ENCODE measurements at regions not wholly inside any gene's neighbourhood (a gene's known extent, or its start where the extent isn't known, plus 50 kb on each side); places are given as distances from the start of the nearest gene placed in this dataset.
"Not testable (repeated sequence)": the region's sequence is repeated elsewhere in the genome, so short reads cannot be mapped to it uniquely, and the experiment has no call there.

DNA sequence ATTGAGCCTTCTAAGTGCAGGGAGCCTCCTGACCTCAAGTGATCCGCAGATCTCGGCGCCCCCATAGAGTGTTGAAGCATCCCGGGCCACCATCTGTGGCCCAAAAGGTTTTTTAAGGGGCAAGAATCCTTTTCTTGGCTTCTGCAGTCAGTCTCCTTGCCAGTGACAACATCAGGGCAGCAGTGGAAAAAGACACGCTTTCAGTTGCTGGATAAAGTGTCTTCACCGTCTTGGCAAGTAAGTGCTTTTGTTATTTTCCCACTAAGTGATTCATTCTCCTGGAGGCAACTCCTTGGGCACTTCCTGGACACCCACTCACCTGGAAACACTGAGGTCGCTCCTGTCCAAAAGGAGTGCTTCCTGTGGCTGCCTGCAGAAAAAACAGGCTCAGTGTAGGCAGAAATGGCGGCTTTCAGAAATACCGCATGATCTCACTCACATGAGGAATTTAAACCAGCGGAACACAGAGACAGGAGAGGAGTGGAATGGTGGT, 71.7 kb upstream of the ABHD2 start:
- H3K4me3 ChIP-seq (ENCODE audit: low read depth, low read length), result no peak overlapping the region
- TF ChIP-seq, protein P1, sequence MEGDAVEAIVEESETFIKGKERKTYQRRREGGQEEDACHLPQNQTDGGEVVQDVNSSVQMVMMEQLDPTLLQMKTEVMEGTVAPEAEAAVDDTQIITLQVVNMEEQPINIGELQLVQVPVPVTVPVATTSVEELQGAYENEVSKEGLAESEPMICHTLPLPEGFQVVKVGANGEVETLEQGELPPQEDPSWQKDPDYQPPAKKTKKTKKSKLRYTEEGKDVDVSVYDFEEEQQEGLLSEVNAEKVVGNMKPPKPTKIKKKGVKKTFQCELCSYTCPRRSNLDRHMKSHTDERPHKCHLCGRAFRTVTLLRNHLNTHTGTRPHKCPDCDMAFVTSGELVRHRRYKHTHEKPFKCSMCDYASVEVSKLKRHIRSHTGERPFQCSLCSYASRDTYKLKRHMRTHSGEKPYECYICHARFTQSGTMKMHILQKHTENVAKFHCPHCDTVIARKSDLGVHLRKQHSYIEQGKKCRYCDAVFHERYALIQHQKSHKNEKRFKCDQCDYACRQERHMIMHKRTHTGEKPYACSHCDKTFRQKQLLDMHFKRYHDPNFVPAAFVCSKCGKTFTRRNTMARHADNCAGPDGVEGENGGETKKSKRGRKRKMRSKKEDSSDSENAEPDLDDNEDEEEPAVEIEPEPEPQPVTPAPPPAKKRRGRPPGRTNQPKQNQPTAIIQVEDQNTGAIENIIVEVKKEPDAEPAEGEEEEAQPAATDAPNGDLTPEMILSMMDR (IDR thresholded peaks at IDR 0.05; ENCODE audit: low read depth, low read length), result no peak

DNA sequence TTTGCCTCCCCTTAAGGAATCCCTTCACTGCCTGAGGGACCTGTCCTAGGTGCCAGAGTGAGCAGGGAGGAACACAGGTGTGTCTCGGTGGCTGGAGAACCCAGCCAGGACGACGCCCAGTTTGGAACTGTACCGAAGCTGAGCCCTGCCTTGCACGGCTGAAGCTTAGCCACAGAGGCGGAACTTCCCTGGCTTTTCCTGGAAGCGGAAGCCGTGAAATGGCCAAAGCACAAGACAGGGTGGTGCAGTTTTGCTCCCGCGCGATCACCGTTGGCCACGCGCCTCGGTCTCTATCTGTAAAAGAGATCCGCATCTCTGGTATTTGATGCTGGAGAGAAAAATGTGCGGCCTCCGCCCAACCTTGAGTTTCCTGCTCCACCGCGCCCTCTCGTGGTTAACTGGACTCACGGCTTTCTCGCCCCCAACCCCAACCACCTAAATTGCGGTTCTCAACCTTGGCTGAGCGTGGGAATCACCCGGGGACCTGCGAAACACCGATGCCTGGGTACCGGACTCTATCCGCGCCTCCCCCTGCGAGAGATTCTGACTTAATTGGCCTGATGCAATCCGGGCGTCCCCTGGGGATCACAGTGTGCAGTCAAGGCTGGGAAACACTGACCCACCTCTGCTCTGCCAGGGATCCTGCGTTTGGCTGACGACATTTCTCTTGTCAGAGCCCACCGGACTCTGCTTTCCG, 70.7 kb upstream of the ABHD2 start:
- TF ChIP-seq, protein P1 (IDR thresholded peaks at IDR 0.05; ENCODE audit: low read depth, low read length), result peak; percentile 80
- peak overlapping the region; percentile 51 for H3K4me3 ChIP-seq (ENCODE audit: low read depth, low read length)

DNA sequence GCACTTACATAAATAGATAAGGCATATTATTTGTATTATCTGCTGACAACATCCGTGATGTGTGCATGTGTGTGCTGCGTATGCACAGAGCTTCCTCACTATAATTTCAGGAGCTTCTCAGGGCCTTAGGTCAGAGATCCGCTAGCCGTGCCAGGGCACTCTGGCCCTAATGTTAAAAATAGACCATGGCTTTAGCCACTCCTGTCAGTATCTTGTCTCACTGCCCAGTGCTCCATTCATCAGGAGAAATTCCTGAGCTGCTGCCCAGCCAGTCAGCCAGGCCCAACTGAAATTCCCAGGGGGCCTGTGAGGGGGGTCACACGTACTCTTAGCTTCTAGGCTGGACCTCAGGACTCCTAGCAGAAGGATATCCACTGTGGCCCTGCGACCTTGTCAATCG, 70.0 kb upstream of the ABHD2 start:
- H3K4me3 ChIP-seq (ENCODE audit: low read depth, low read length), result no peak overlapping the region
- TF ChIP-seq, protein P1 (IDR thresholded peaks at IDR 0.05; ENCODE audit: low read depth, low read length), result no peak

DNA sequence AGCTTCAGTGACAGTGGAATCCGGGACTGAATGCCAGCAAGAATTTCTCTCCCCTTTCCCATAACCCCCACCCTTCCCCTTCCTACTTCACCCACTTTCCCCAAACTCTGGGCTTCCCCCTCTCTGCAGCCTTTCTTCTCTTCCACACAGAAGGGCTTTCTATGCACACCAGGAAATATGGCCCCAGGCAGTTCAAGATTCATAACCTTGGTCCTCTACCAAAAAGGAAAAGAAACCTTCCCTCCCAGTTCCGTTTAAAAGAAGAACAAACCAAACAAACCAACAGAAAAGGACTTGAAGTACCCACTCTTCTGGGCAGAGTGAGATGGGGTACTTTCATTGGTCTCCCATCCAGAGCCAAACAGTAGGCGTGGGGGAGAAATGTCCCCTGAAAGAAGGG, 68.8 kb upstream of the ABHD2 start:
- TF ChIP-seq, protein P1 (IDR thresholded peaks at IDR 0.05; ENCODE audit: low read depth, low read length), result no peak
- H3K4me3 ChIP-seq (ENCODE audit: low read depth, low read length), result no peak overlapping the region

DNA sequence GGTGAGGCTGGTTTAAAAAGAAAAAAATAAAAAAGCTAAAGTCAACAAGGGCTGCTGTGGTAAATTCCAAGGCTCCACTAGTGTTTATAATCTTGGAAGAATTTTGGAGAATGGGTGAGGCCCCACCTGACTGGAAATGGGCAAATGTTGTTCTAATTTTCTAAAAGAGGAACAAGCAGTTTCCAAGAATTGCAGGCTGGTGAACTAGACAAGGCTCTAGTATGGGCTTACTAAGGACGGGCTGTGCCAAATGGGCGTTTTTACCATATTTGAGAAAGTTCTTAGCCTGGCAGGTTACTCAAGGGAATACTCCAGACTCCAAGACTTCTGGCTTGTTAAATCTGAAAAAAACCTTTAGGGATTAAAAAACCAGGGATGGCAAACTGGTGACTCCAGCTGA, 67.0 kb upstream of the ABHD2 start:
- no peak overlapping the region for H3K4me3 ChIP-seq (ENCODE audit: low read depth, low read length)
- TF ChIP-seq, protein P1 (IDR thresholded peaks at IDR 0.05; ENCODE audit: low read depth, low read length), result no peak

DNA sequence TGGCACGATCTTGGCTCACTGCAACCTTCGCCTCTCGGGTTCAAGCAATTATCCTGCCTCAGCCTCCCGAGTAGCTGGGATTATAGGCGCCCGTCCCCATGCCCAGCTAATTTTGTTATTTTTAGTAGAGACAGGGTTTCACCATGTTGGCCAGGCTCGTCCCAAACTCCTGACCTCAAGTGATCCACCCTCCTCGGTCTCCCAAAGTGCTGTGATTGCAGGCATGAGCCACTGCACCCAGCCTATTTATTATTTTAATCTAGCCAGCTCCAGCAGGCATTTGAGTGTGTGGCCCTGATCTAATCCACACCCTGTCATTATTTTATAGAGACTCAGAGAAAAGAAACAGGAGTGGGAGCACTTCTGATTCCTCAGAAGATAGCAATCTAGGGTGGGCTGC, 66.4 kb upstream of the ABHD2 start:
- H3K4me3 ChIP-seq (ENCODE audit: low read depth, low read length), result not testable (repeated sequence)

DNA sequence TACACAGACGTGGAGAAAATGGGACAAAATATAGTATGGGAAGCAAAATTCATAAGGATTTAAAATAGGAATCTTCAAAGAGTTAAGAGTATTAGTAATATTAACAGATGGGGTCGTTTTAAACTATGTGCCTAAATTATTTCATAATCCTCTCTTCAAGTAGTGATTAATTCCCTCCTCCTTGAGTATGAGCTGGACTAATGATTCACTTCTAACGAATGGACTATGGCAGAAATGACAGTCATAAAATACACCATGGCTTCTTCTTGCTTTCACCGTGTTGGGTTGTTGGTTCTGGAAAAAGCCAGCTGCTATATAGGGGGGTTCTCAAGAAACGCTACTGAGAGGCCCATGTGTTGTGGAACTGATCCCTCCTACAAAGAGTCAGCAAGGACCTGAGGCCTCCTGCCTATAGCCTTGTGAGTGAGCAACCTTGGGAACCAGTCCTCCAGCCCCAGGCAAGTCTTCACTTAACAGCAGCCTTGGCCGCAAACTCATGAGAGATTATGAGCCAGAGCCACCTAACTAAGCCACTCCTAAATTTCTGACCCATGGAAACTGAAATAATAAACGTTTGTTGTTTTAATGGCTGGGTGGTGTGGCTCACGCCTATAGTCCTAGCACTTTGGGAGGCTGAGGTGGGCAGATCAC, 64.8 kb upstream of the ABHD2 start:
- no peak overlapping the region for H3K4me3 ChIP-seq (ENCODE audit: low read depth, low read length)
- TF ChIP-seq, protein P1 (IDR thresholded peaks at IDR 0.05; ENCODE audit: low read depth, low read length), result no peak
